HepG2 (cell line): ENCODE measurements at regions not wholly inside any gene's neighbourhood (a gene's known extent, or its start where the extent isn't known, plus 50 kb on each side); places are given as distances from the start of the nearest gene placed in this dataset.

Experiments
- ATAC-seq: fragments of 200-7000 bp; cut with Tn5 transposase; 3 replicates; pipeline ENCODE4 v1.9.1; 2020; ENCODE audit warnings: mild to moderate bottlenecking, moderate library complexity
- BruUV-seq: library from RNA; stranded (reverse); fragments of 400-500 nt; replicated peaks from 2 replicates; lab custom pipeline; 2021; lab: Mats Ljungman, UMichigan
- CTCF ChIA-PET: fragments of 300-600 bp; formaldehyde crosslinking; extraction: SDS; loops from one replicate; lab custom pipeline; 2021; ENCODE audit warnings: low total read pairs, inconsistent platforms, low intra/inter-chr PET ratio; lab: Yijun Ruan, JAX
- POLR2A ChIA-PET: fragments of 350-600 bp; sonication (Branson Sonifier 250); formaldehyde crosslinking; loops from one replicate; lab custom pipeline; 2020; ENCODE audit warnings: antibody characterized with exemption, inconsistent platforms; lab: Yijun Ruan, JAX
- DNase-seq: peaks from one replicate; pipeline ENCODE4 v3.0.0-alpha.2; 2015; ENCODE audit warnings: low spot score
- FAIRE-seq: peaks from 3 replicates; lab custom pipeline; 2011; peaks lifted over from hg19 to GRCh38; lab: Jason Lieb, UNC
- H2AFZ ChIP-seq: one replicate; pipeline ENCODE4 v1.6.1; 2011; ENCODE audit warnings: low read length, inconsistent platforms
- H3K27ac ChIP-seq: fragments of 300-600 bp; 3 replicates; pipeline ENCODE4 v1.8.0; 2011; ENCODE audit warnings: mixed run types, mild to moderate bottlenecking, mixed read lengths, low read length, inconsistent platforms; ENCODE audit not compliant: insufficient read depth; ENCODE audit errors: extremely low read length
- H3K27me3 ChIP-seq, 2 experiments: fragments of 200-600 bp in 1 of 2; 2 replicates in 1 of 2; 3 replicates in 1 of 2; pipeline versions ENCODE4 v1.6.0 to v1.8.0; 2011; ENCODE audit warnings: low read length in 2 of 2, mild to moderate bottlenecking in 2 of 2, moderate library complexity in 2 of 2, inconsistent platforms in 1 of 2; ENCODE audit not compliant: insufficient read depth in 2 of 2, control insufficient read depth in 1 of 2
- H3K36me3 ChIP-seq, 2 experiments: fragments of 200-600 bp in 1 of 2; replicated peaks in 1 of 2; 2 replicates in 1 of 2; 3 replicates in 1 of 2; pipeline versions ENCODE4 v1.5.1 to v1.8.0; 2011; ENCODE audit warnings: low read length in 2 of 2, inconsistent platforms in 1 of 2; ENCODE audit not compliant: insufficient read depth in 2 of 2, control insufficient read depth in 1 of 2
- H3K4me1 ChIP-seq: 2 replicates; pipeline ENCODE4 v1.5.1; 2012; ENCODE audit warnings: low read length, inconsistent platforms; ENCODE audit not compliant: insufficient read depth
- H3K4me2 ChIP-seq: 2 replicates; pipeline ENCODE4 v1.6.0; 2011; ENCODE audit warnings: low read depth, low read length, inconsistent platforms
- H3K4me3 ChIP-seq, 3 experiments: fragments of 200-600 bp in 1 of 3; sonication (generic), shearing (Covaris generic) in 1 of 3; replicated peaks in 1 of 3; 2 replicates each; pipeline ENCODE4 v1.5.1; 2011 to 2016; ENCODE audit warnings: low read length in 3 of 3, inconsistent platforms in 2 of 3, low read depth in 2 of 3, mild to moderate bottlenecking in 2 of 3, control low read depth in 1 of 3, mixed read lengths in 1 of 3; ENCODE audit not compliant: insufficient read depth in 1 of 3
- H3K79me2 ChIP-seq: one replicate; pipeline ENCODE4 v1.6.1; 2011; ENCODE audit warnings: low read length, inconsistent platforms; ENCODE audit not compliant: insufficient read depth
- H3K9ac ChIP-seq: 2 replicates; pipeline ENCODE4 v1.6.0; 2011; ENCODE audit warnings: mild to moderate bottlenecking, low read depth, low read length, inconsistent platforms; ENCODE audit not compliant: insufficient read depth
- H3K9me3 ChIP-seq: 2 replicates; pipeline ENCODE4 v1.5.1; 2012; ENCODE audit warnings: mild to moderate bottlenecking, low read length
- H4K20me1 ChIP-seq: 2 replicates; pipeline ENCODE4 v1.6.0; 2011; ENCODE audit warnings: inconsistent platforms, mild to moderate bottlenecking, low read length, moderate library complexity; ENCODE audit not compliant: insufficient read depth
- AGO2 ChIP-seq: fragments of 200-400 bp; formaldehyde crosslinking; optimal IDR thresholded peaks from 2 replicates; pipeline ENCODE3; 2017; ENCODE audit warnings: mild to moderate bottlenecking, low read depth, low read length, moderate library complexity
- ELF1 ChIP-seq: sonication (generic); formaldehyde crosslinking; IDR thresholded peaks from 2 replicates; pipeline ENCODE4 v1.4.0; 2020; ENCODE audit warnings: missing genetic modification reagents
- GFI1 ChIP-seq: sonication (generic); formaldehyde crosslinking; IDR thresholded peaks from 2 replicates; pipeline ENCODE4 v1.5.0; 2020; ENCODE audit warnings: missing genetic modification reagents, mild to moderate bottlenecking, borderline replicate concordance
- PRPF4 ChIP-seq: fragments of 200-400 bp; formaldehyde crosslinking; IDR thresholded peaks from 2 replicates; pipeline ENCODE4 v1.6.1; 2016; ENCODE audit warnings: low read length, low read depth; ENCODE audit not compliant: poor library complexity, severe bottlenecking
- RBAK ChIP-seq: sonication (generic); formaldehyde crosslinking; IDR thresholded peaks from 2 replicates; pipeline ENCODE4 v1.5.1; 2020; ENCODE audit warnings: mild to moderate bottlenecking, missing genetic modification reagents
- RFX5 ChIP-seq: IDR thresholded peaks from 2 replicates; pipeline ENCODE4 v1.6.1; 2011; ENCODE audit warnings: low read depth, low read length, improper control_type of control experiment
- STAT6 ChIP-seq: sonication (generic); formaldehyde crosslinking; IDR thresholded peaks from 2 replicates; pipeline ENCODE4 v1.4.0; 2020; ENCODE audit warnings: missing genetic modification reagents, mild to moderate bottlenecking, borderline replicate concordance
- SYNCRIP ChIP-seq: fragments of 200-400 bp; formaldehyde crosslinking; IDR thresholded peaks from 2 replicates; pipeline ENCODE4 v1.6.1; 2018; ENCODE audit warnings: mild to moderate bottlenecking, low read depth, low read length; ENCODE audit not compliant: insufficient read depth
- TOE1 ChIP-seq: sonication (generic); formaldehyde crosslinking; IDR thresholded peaks from 2 replicates; pipeline ENCODE4 v1.4.0; 2020; ENCODE audit warnings: mild to moderate bottlenecking, missing genetic modification reagents
- USF2 ChIP-seq, 2 experiments: sonication (generic) in 1 of 2; formaldehyde crosslinking in 1 of 2; IDR thresholded peaks; 2 replicates each; pipeline versions ENCODE4 v1.5.1 to v1.6.1; 2011 to 2020; ENCODE audit warnings: borderline replicate concordance in 1 of 2, low read depth in 1 of 2, low read length in 1 of 2, mild to moderate bottlenecking in 1 of 2, missing genetic modification reagents in 1 of 2, moderate library complexity in 1 of 2
- ZBTB20 ChIP-seq: sonication (generic); formaldehyde crosslinking; IDR thresholded peaks from 2 replicates; pipeline ENCODE4 v1.8.1; 2023; ENCODE audit warnings: missing genetic modification reagents, low read depth, mild to moderate bottlenecking, borderline replicate concordance
- ZNF136 ChIP-seq: sonication (generic); formaldehyde crosslinking; IDR thresholded peaks from 2 replicates; pipeline ENCODE4 v1.8.1; 2022; ENCODE audit warnings: low read depth, mild to moderate bottlenecking, moderate library complexity, missing genetic modification reagents
- ZNF138 ChIP-seq: sonication (generic); formaldehyde crosslinking; IDR thresholded peaks from 2 replicates; pipeline ENCODE4 v1.5.0; 2020; ENCODE audit warnings: mild to moderate bottlenecking, low read depth, missing genetic modification reagents
- ZNF251 ChIP-seq: sonication (generic); formaldehyde crosslinking; IDR thresholded peaks from 2 replicates; pipeline ENCODE4 v1.9.0; 2021; ENCODE audit warnings: mild to moderate bottlenecking, missing genetic modification reagents
- ZNF260 ChIP-seq: sonication (generic); formaldehyde crosslinking; IDR thresholded peaks from 2 replicates; pipeline ENCODE4 v1.4.0; 2020; ENCODE audit warnings: missing genetic modification reagents, low read depth, mild to moderate bottlenecking, borderline replicate concordance
- ZNF296 ChIP-seq: sonication (generic); formaldehyde crosslinking; conservative IDR thresholded peaks from 2 replicates; pipeline ENCODE4 v1.5.0; 2020; ENCODE audit warnings: mild to moderate bottlenecking, missing genetic modification reagents
- ZNF3 ChIP-seq: IDR thresholded peaks from 2 replicates; pipeline ENCODE4 v1.7.0; 2017; ENCODE audit warnings: inconsistent platforms
- ZNF589 ChIP-seq: sonication (generic); formaldehyde crosslinking; conservative IDR thresholded peaks from 2 replicates; pipeline ENCODE4 v1.8.0; 2022; ENCODE audit warnings: mild to moderate bottlenecking, moderate library complexity, missing genetic modification reagents
- ZNF616 ChIP-seq: sonication (generic); formaldehyde crosslinking; IDR thresholded peaks from 2 replicates; pipeline ENCODE4 v1.5.0; 2020; ENCODE audit warnings: low read depth, mild to moderate bottlenecking, missing genetic modification reagents
- ZNF652 ChIP-seq: IDR thresholded peaks from 2 replicates; pipeline ENCODE4 v1.6.1; 2016; ENCODE audit warnings: low read depth, borderline replicate concordance
- ZNF879 ChIP-seq: sonication (generic); formaldehyde crosslinking; IDR thresholded peaks from 2 replicates; pipeline ENCODE4 v1.8.1; 2023; ENCODE audit warnings: missing genetic modification reagents
- WGBS: methylation state at CpG from one replicate; pipeline ENCODE4 v1.1.6; 2017; ENCODE audit warnings: low lambda C conversion rate; 5-methylcytosine and 5-hydroxymethylcytosine counted together
- in situ Hi-C: cut with HindIII; loops from 2 replicates; pipeline ENCODE4 v1.10.0; 2017; ENCODE audit warnings: low pct_unique_long_range_greater_than_20kb; ENCODE audit not compliant: extremely low pct_ligation_motif_present
- intact Hi-C: fragments of 100-400 bp; cut with micrococcal nuclease; formaldehyde crosslinking; loops from one replicate; pipeline ENCODE4 v1.10.0; 2022; ENCODE audit not compliant: unreplicated experiment

GRCh38 chr11:122538060-122538459 is 117.5 kb upstream of the UBASH3B start (continued):
- TF ChIP-seq ZNF136 (no peak), ZNF589 (CRISPR knock-in tag) (no peak)

- DNase-seq: no peak
- Histone ChIP-seq H3K27me3 (no peaks in the 10 kb centered on the region), H4K20me1 (no peaks in the 10 kb centered on the region), H3K4me1 (no peaks in the 10 kb centered on the region), H3K4me2 (no peak overlapping the region), H3K79me2 (no peaks in the 10 kb centered on the region), H3K4me3 (no peak overlapping the region), H3K9ac (no peak overlapping the region), H3K9me3 (no peaks in the 10 kb centered on the region), H3K27ac (no peak overlapping the region), H2AFZ (no peak overlapping the region), H3K36me3 (no peaks in the 10 kb centered on the region)
- in situ Hi-C loops: no loop called here
- ChIA-PET CTCF (no interaction called here), POLR2A (no interaction called here)
- intact Hi-C loops: no loop called here
- WGBS: 30% methylated on average over 2 of the region's 2 CpGs
- no TSS peak for BruUV-seq
- FAIRE-seq: no peak
- ATAC-seq: no peak
- TF ChIP-seq PRPF4 (no peak), ZNF260 (CRISPR knock-in tag) (no peak), RFX5 (no peak), ZNF296 (CRISPR knock-in tag) (no peak), STAT6 (CRISPR knock-in tag) (no peak), TOE1 (CRISPR knock-in tag) (no peak), AGO2 (no peak), RBAK (CRISPR knock-in tag) (no peak), ZNF879 (CRISPR knock-in tag) (no peak), ZNF652 (CRISPR knock-in tag) (no peak), GFI1 (no peak), ZNF616 (no peak), ZNF138 (CRISPR knock-in tag) (no peak), USF2 (IDR thresholded peaks at IDR 0.05; ENCODE audit: low read depth, low read length) (no peak), USF2 (CRISPR knock-in tag; IDR thresholded peaks at IDR 0.05; ENCODE audit: borderline replicate concordance) (no peak), ZNF3 (CRISPR knock-in tag) (no peak), ZNF251 (CRISPR knock-in tag) (no peak), ZBTB20 (no peak), SYNCRIP (no peak), ELF1 (CRISPR knock-in tag) (no peak)
Observed at GRCh38 chr11:122524898-122525297, 130.6 kb upstream of the UBASH3B start.
